H1 (cell line): ENCODE measurements at regions not wholly inside any gene's neighbourhood (a gene's known extent, or its start where the extent isn't known, plus 50 kb on each side); places are given as distances from the start of the nearest gene placed in this dataset.

ENCODE experiments used
- CTCF ChIA-PET: fragments of 300-600 bp; sonication (Branson Sonifier 250); formaldehyde crosslinking; loops from one replicate; lab custom pipeline; 2021; ENCODE audit not compliant: partially characterized antibody; lab: Charles Lee
- POLR2A ChIA-PET: fragments of 300-600 bp; sonication (Branson Sonifier 250); formaldehyde crosslinking; loops from one replicate; lab custom pipeline; 2021; ENCODE audit warnings: inconsistent platforms; ENCODE audit not compliant: partially characterized antibody; lab: Charles Lee
- DNase-seq, 2 experiments: peaks; one replicate each; pipeline versions ENCODE4 v3.0.0 to v3.0.0-alpha.2; 2010 to 2022; ENCODE audit warnings: low spot score in 2 of 2, low read depth in 1 of 2, mixed read lengths in 1 of 2
- FAIRE-seq: peaks from 2 replicates; lab custom pipeline; 2011; peaks lifted over from hg19 to GRCh38; lab: Jason Lieb, UNC
- H2AFZ ChIP-seq: 2 replicates; pipeline ENCODE4 v1.8.1; 2012; ENCODE audit warnings: low read length, inconsistent platforms
- H2AK5ac ChIP-seq: 2 replicates; pipeline ENCODE4 v1.6.1; 2013; ENCODE audit warnings: low read depth, low read length
- H2BK120ac ChIP-seq: replicated peaks from 2 replicates; pipeline ENCODE3; 2013; ENCODE audit warnings: low read depth, low read length, inconsistent platforms
- H2BK12ac ChIP-seq: 2 replicates; pipeline ENCODE4 v1.6.1; 2013; ENCODE audit warnings: low read depth, low read length
- H2BK15ac ChIP-seq: 2 replicates; pipeline ENCODE4 v1.6.1; 2013; ENCODE audit warnings: low read length
- H2BK20ac ChIP-seq: 2 replicates; pipeline ENCODE4 v1.6.1; 2013; ENCODE audit warnings: low read length
- H2BK5ac ChIP-seq: 2 replicates; pipeline ENCODE4 v1.6.1; 2013; ENCODE audit warnings: low read depth, low read length
- H3K14ac ChIP-seq: 2 replicates; pipeline ENCODE4 v1.6.1; 2013; ENCODE audit warnings: inconsistent platforms; ENCODE audit not compliant: insufficient read length
- H3K18ac ChIP-seq: 2 replicates; pipeline ENCODE4 v1.6.1; 2013; ENCODE audit warnings: low read length; ENCODE audit errors: extremely low read depth
- H3K23ac ChIP-seq: 2 replicates; pipeline ENCODE4 v1.6.1; 2013; ENCODE audit warnings: inconsistent platforms; ENCODE audit not compliant: insufficient read length
- H3K23me2 ChIP-seq: 2 replicates; pipeline ENCODE4 v1.6.1; 2013; ENCODE audit warnings: low read depth, low read length
- H3K27ac ChIP-seq: 2 replicates; pipeline ENCODE4 v1.6.1; 2011; ENCODE audit warnings: low read depth, low read length, inconsistent platforms
- H3K27me3 ChIP-seq, 4 experiments: replicated peaks in 1 of 4; 1 replicate in 1 of 4; 2 replicates in 3 of 4; pipeline versions ENCODE4 v1.6.1 to v1.8.1; 2011 to 2013; ENCODE audit warnings: low read length in 3 of 4, mild to moderate bottlenecking in 3 of 4, inconsistent platforms in 2 of 4, mixed read lengths in 2 of 4, moderate library complexity in 1 of 4; ENCODE audit not compliant: control insufficient read depth in 3 of 4, insufficient read depth in 3 of 4; ENCODE audit errors: extremely low read depth in 1 of 4
- H3K36me3 ChIP-seq, 4 experiments: 2 replicates each; pipeline versions ENCODE4 v1.6.1 to v1.8.1; 2011 to 2013; ENCODE audit warnings: mild to moderate bottlenecking in 4 of 4, low read length in 3 of 4, moderate library complexity in 2 of 4, control low read depth in 1 of 4, inconsistent platforms in 1 of 4; ENCODE audit not compliant: insufficient read depth in 4 of 4, control insufficient read depth in 2 of 4
- H3K4ac ChIP-seq: replicated peaks from 2 replicates; pipeline ENCODE3; 2013; ENCODE audit warnings: low read length, low read depth, mixed read lengths, inconsistent platforms; ENCODE audit not compliant: insufficient read length
- H3K4me1 ChIP-seq, 4 experiments: replicated peaks in 1 of 4; 1 replicate in 1 of 4; 2 replicates in 3 of 4; pipeline versions ENCODE4 v1.6.1 to v1.8.1; 2011 to 2013; ENCODE audit warnings: low read length in 3 of 4, inconsistent platforms in 2 of 4, mixed read lengths in 1 of 4; ENCODE audit not compliant: insufficient read depth in 4 of 4, control insufficient read depth in 3 of 4
- H3K4me2 ChIP-seq, 2 experiments: 2 replicates each; pipeline versions ENCODE4 v1.6.1 to v1.8.1; 2011 to 2013; ENCODE audit warnings: low read depth in 2 of 2, low read length in 2 of 2, control low read depth in 1 of 2, inconsistent platforms in 1 of 2, mild to moderate bottlenecking in 1 of 2; ENCODE audit not compliant: insufficient read depth in 1 of 2
- H3K4me3 ChIP-seq, 4 experiments: fragments of 200-600, 300-600 bp in 1 of 4; sonication (generic), shearing (Covaris generic), sonication (Bioruptor Twin) in 1 of 4; 2 replicates each; pipeline versions ENCODE4 v1.5.1 to v1.8.1; 2011 to 2016; ENCODE audit warnings: low read length in 4 of 4, low read depth in 3 of 4, control low read depth in 2 of 4, inconsistent platforms in 2 of 4, mild to moderate bottlenecking in 2 of 4, mixed read lengths in 1 of 4, moderate library complexity in 1 of 4; ENCODE audit not compliant: insufficient read depth in 2 of 4; ENCODE audit errors: extremely low read depth in 1 of 4
- H3K56ac ChIP-seq: replicated peaks from 2 replicates; pipeline ENCODE3; 2013; ENCODE audit warnings: low read depth, mild to moderate bottlenecking, mixed read lengths, low read length, inconsistent platforms; ENCODE audit not compliant: insufficient read length
- H3K79me1 ChIP-seq: 2 replicates; pipeline ENCODE4 v1.6.1; 2013; ENCODE audit warnings: low read depth, low read length, control low read depth
- H3K79me2 ChIP-seq, 2 experiments: 2 replicates each; pipeline versions ENCODE4 v1.6.1 to v1.8.1; 2012 to 2013; ENCODE audit warnings: low read length in 2 of 2, mild to moderate bottlenecking in 2 of 2, inconsistent platforms in 1 of 2; ENCODE audit not compliant: insufficient read depth in 2 of 2, control insufficient read depth in 1 of 2
- H3K9ac ChIP-seq, 4 experiments: replicated peaks in 1 of 4; 1 replicate in 1 of 4; 2 replicates in 3 of 4; pipeline versions ENCODE4 v1.6.1 to v1.8.1; 2011 to 2013; ENCODE audit warnings: low read depth in 3 of 4, low read length in 3 of 4, control low read depth in 2 of 4, mild to moderate bottlenecking in 2 of 4, moderate library complexity in 2 of 4, inconsistent platforms in 1 of 4; ENCODE audit errors: extremely low read depth in 1 of 4
- H3K9me3 ChIP-seq, 2 experiments: 2 replicates each; pipeline versions ENCODE4 v1.6.1 to v1.8.1; 2012 to 2013; ENCODE audit warnings: mild to moderate bottlenecking in 2 of 2, moderate library complexity in 2 of 2, control low read depth in 1 of 2, inconsistent platforms in 1 of 2, low read depth in 1 of 2, low read length in 1 of 2, mixed read lengths in 1 of 2; ENCODE audit not compliant: insufficient read depth in 2 of 2
- H4K20me1 ChIP-seq, 2 experiments: replicated peaks in 1 of 2; 2 replicates each; pipeline versions ENCODE3 to v1.8.1; 2011 to 2013; ENCODE audit warnings: inconsistent platforms in 2 of 2, low read length in 2 of 2, mild to moderate bottlenecking in 1 of 2; ENCODE audit not compliant: insufficient read depth in 2 of 2, control insufficient read depth in 1 of 2
- H4K5ac ChIP-seq: 2 replicates; pipeline ENCODE4 v1.6.1; 2013; ENCODE audit warnings: low read length, low read depth, mixed read lengths, inconsistent platforms; ENCODE audit not compliant: insufficient read length
- H4K8ac ChIP-seq: 2 replicates; pipeline ENCODE4 v1.8.0; 2013; ENCODE audit warnings: mild to moderate bottlenecking, moderate library complexity, low read length, inconsistent platforms; ENCODE audit not compliant: insufficient read depth; ENCODE audit errors: extremely low read depth
- H4K91ac ChIP-seq: replicated peaks from 2 replicates; pipeline ENCODE3; 2013; ENCODE audit warnings: low read length, mixed read lengths, inconsistent platforms; ENCODE audit not compliant: insufficient read length
- BCL11A ChIP-seq, 2 experiments: IDR thresholded peaks; one replicate each; pipeline ENCODE4 v1.6.1; 2011; ENCODE audit warnings: low read depth in 2 of 2, low read length in 2 of 2, mild to moderate bottlenecking in 2 of 2
- CBX8 ChIP-seq: fragments of 300-800, 300-1000 bp; sonication (generic); IDR thresholded peaks from 2 replicates; pipeline ENCODE4 v1.7.1; 2016; ENCODE audit warnings: low read depth, low read length, borderline replicate concordance
- E2F6 ChIP-seq: IDR thresholded peaks from 2 replicates; pipeline ENCODE4 v1.6.1; 2012; ENCODE audit warnings: inconsistent platforms
- EP300 ChIP-seq, 2 experiments: IDR thresholded peaks; 1 replicate in 1 of 2; 2 replicates in 1 of 2; pipeline ENCODE4 v1.6.1; 2011 to 2012; ENCODE audit warnings: low read depth in 2 of 2, low read length in 2 of 2, mild to moderate bottlenecking in 2 of 2, borderline replicate concordance in 1 of 2, inconsistent platforms in 1 of 2, moderate library complexity in 1 of 2
- JUN ChIP-seq: IDR thresholded peaks from 2 replicates; pipeline ENCODE4 v1.6.1; 2011; ENCODE audit warnings: low read depth, mild to moderate bottlenecking, improper control_type of control experiment, low read length
- KDM4A ChIP-seq: IDR thresholded peaks from one replicate; pipeline ENCODE4 v1.7.1; 2012; ENCODE audit warnings: low read depth, mild to moderate bottlenecking, moderate library complexity, low read length, inconsistent platforms; ENCODE audit not compliant: severe bottlenecking
- NANOG ChIP-seq: IDR thresholded peaks from 2 replicates; pipeline ENCODE4 v1.6.1; 2011; ENCODE audit warnings: low read length, low read depth, mild to moderate bottlenecking, inconsistent platforms; ENCODE audit not compliant: insufficient read depth, poor library complexity, severe bottlenecking
- SP2 ChIP-seq: IDR thresholded peaks from 2 replicates; pipeline ENCODE4 v1.6.1; 2012; ENCODE audit warnings: mild to moderate bottlenecking, low read length, inconsistent platforms
- TEAD4 ChIP-seq: IDR thresholded peaks from 2 replicates; pipeline ENCODE4 v1.6.1; 2012; ENCODE audit warnings: low read depth, low read length, inconsistent platforms, mixed read lengths
- WGBS, 2 experiments: shearing (Covaris generic) in 1 of 2; methylation state at CpG; one replicate each; pipeline versions ENCODE4 v1.1.6 to v1.1.7; 2013 to 2015; ENCODE audit warnings: low lambda C conversion rate in 2 of 2, mixed read lengths in 2 of 2, inconsistent platforms in 1 of 2, low coverage in 1 of 2, missing lambda C conversion rate in 1 of 2; ENCODE audit not compliant: insufficient replicate concordance in 2 of 2, insufficient coverage in 1 of 2, insufficient read length in 1 of 2; ENCODE audit errors: extremely low coverage in 1 of 2, missing lambda C conversion rate in 1 of 2; 5-methylcytosine and 5-hydroxymethylcytosine counted together

DNA sequence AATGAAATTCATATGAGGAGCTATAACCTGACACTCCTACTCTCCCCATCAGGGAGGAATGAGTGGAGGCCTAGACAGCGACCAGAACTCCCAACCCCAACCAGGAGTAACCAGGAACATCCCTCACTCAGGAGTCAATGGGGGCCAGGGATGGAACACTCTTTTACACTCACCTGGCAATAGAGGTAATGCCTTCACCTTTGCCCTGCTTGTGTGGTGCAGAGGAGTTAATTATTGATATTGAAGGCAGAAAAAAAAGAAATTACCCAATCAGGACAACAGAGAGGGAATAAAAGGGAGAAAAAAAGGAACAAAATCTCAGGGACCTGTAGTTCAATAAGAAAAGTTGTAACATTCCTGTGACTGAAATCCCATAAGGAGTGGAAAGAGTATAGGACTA, 141.5 kb downstream of the PPP4R3C start:
- no peak overlapping the region for H3K27ac ChIP-seq
- no CpG with 5 or more reads among the region's 1 CpG for WGBS, 2 experiments
- H3K4me2 ChIP-seq = no peak overlapping the region
- H4K8ac ChIP-seq = no peak overlapping the region
- no peak overlapping the region for H2BK20ac ChIP-seq
- no peak overlapping the region for H2AK5ac ChIP-seq
- no peak for FAIRE-seq
- H2AFZ ChIP-seq = no peak overlapping the region
- no peak overlapping the region for H2BK120ac ChIP-seq
- no peak overlapping the region for H3K14ac ChIP-seq
- no peaks in the 10 kb centered on the region for H3K36me3 ChIP-seq
- H3K23ac ChIP-seq = no peak overlapping the region
- no peaks in the 10 kb centered on the region for H3K79me2 ChIP-seq
- no peak overlapping the region for H3K18ac ChIP-seq
- CTCF ChIA-PET = interaction anchor here (0.9 kb wide), 1 partner anchor 135 kb away, joined by 3 read pairs; no protein-coding TSS in a partner anchor
- H2BK15ac ChIP-seq = no peak overlapping the region
- no peaks in the 10 kb centered on the region for H3K79me1 ChIP-seq
- H3K4ac ChIP-seq = no peak overlapping the region
- H4K5ac ChIP-seq = no peak overlapping the region
- DNase-seq = no peak
- POLR2A ChIA-PET = no interaction called here
- H3K23me2 ChIP-seq = no peaks in the 10 kb centered on the region
- no peak overlapping the region for H3K4me3 ChIP-seq
- no peaks in the 10 kb centered on the region for H3K4me1 ChIP-seq
- no peak overlapping the region for H2BK5ac ChIP-seq
- no peaks in the 10 kb centered on the region for H3K9me3 ChIP-seq
- H3K9ac ChIP-seq = no peak overlapping the region
- H3K27me3 ChIP-seq = no peaks in the 10 kb centered on the region
- H3K56ac ChIP-seq = no peak overlapping the region
- no peak overlapping the region for H4K91ac ChIP-seq
- no peaks in the 10 kb centered on the region for H4K20me1 ChIP-seq
- no peak overlapping the region for H2BK12ac ChIP-seq
- TF ChIP-seq EP300 (IDR thresholded peaks at IDR 0.05; ENCODE audit: borderline replicate concordance in 1 of 2, low read depth in 2 of 2, low read length in 2 of 2) (no peak), SP2 (no peak), JUN (no peak), NANOG (no peak), E2F6 (no peak), CBX8 (no peak), BCL11A (IDR thresholded peaks at IDR 0.05; ENCODE audit: low read depth in 2 of 2, low read length in 2 of 2) (no peak), KDM4A (no peak), TEAD4 (no peak)
